ENCODE measurements at regions not wholly inside any gene's neighbourhood (a gene's known extent, or its start where the extent isn't known, plus 50 kb on each side); places are given as distances from the start of the nearest gene placed in this dataset.

DNA sequence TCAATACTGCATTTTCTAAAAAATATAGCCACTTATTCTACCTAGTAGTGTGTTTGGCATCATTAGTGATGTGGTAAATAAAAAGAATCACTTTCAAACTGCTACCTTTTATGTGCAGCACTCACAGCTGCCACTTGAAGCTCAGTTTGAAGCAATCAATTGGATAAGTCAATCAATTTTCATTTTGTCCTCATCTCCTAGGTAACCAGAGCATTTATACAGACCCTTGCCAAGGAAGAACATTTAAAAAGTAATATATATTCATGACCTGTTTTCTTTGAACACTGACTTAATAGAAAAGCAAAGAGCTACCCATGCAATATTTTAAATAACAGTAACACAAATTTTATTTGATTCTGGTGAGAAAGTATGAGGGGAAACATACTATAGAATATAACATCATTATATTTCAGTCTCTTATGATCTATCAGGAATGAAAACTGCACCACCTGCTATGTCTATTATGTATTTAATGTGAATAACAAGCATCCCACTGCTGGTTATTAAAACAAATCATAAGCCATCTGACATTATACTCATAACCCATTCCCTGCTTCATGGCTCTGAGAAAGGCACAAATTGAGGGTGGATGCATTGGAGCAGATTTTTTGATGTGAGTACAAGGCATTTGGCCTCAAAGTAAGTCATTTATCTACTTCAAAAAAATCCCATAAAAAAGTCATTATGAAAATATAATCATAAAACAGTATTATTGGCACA lies 168.4 kb upstream of the C21orf91 start:
- TF ChIP-seq, protein P1, sequence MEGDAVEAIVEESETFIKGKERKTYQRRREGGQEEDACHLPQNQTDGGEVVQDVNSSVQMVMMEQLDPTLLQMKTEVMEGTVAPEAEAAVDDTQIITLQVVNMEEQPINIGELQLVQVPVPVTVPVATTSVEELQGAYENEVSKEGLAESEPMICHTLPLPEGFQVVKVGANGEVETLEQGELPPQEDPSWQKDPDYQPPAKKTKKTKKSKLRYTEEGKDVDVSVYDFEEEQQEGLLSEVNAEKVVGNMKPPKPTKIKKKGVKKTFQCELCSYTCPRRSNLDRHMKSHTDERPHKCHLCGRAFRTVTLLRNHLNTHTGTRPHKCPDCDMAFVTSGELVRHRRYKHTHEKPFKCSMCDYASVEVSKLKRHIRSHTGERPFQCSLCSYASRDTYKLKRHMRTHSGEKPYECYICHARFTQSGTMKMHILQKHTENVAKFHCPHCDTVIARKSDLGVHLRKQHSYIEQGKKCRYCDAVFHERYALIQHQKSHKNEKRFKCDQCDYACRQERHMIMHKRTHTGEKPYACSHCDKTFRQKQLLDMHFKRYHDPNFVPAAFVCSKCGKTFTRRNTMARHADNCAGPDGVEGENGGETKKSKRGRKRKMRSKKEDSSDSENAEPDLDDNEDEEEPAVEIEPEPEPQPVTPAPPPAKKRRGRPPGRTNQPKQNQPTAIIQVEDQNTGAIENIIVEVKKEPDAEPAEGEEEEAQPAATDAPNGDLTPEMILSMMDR (IDR thresholded peaks at IDR 0.05; ENCODE audit: low read depth, low read length): no peak
- TF ChIP-seq EZH2phosphoT487 (IDR thresholded peaks at IDR 0.05; ENCODE audit: low read depth): no peak
